GM12872 (cell line): ENCODE measurements at regions not wholly inside any gene's neighbourhood (a gene's known extent, or its start where the extent isn't known, plus 50 kb on each side); places are given as distances from the start of the nearest gene placed in this dataset.

Source experiments
- TF ChIP-seq, protein P1 (sequence below): IDR thresholded peaks from 3 replicates; pipeline ENCODE4 v1.5.1; 2011; ENCODE audit warnings: low read depth, mild to moderate bottlenecking, low read length, moderate library complexity; ENCODE audit not compliant: insufficient read depth

DNA sequence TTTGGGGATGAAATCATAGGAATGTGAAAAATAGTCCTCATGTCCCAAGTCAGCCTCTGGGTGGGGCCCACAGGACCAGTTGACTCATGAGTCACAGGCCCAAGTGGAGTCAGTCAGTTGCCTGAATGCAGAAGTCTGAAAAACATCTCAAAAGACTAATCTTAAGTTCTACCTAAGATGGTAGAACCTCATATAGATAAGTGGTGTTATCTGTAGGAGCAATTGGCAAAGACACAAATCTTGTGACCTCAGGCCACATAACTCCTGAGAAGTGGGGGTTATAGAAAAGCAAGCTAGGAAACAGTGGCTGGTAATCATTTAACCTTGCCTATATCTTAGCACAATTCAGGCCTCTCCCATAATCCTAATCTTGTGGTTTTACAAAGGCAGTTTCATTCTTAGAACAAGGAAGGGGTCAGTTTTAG, 257.1 kb upstream of the SPOPL start:
- TF ChIP-seq, protein P1, sequence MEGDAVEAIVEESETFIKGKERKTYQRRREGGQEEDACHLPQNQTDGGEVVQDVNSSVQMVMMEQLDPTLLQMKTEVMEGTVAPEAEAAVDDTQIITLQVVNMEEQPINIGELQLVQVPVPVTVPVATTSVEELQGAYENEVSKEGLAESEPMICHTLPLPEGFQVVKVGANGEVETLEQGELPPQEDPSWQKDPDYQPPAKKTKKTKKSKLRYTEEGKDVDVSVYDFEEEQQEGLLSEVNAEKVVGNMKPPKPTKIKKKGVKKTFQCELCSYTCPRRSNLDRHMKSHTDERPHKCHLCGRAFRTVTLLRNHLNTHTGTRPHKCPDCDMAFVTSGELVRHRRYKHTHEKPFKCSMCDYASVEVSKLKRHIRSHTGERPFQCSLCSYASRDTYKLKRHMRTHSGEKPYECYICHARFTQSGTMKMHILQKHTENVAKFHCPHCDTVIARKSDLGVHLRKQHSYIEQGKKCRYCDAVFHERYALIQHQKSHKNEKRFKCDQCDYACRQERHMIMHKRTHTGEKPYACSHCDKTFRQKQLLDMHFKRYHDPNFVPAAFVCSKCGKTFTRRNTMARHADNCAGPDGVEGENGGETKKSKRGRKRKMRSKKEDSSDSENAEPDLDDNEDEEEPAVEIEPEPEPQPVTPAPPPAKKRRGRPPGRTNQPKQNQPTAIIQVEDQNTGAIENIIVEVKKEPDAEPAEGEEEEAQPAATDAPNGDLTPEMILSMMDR, result no peak

DNA sequence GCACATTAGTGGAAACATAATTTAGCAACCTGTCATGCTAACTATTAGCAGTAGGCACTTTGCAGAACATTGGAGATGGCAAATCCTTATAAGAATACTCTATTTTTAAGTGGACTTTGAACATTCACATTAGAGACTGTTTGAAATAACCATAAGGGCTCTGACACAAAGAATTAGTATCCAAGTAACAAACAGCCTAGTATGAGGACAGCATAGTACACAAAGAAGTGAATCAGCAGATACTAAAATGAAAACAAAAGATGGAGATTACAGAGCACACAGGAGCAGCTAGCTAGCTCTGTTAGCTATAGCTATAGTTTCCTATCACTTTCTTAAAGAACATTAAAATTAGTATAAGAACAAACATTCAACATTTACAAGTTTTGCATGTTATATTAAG, 256.3 kb upstream of the SPOPL start:
- TF ChIP-seq, protein P1, result no peak

DNA sequence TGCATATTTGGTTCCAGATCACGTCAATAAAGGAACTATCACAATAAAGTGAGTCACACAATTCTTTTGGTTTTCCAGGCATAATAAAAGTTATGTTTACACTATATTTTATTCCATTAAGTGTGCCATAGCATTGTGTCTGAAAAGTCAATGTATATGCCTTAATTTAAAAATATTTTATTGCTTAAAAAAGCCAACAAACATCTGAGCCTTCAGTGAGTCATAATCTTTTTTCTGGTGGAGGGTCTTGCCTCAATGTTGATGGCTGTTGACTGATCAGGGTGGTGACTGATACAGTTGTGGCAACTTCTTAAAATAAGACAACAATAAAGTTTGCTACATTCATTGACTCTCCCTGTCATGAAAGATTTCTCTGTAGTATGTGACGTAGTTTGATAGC, 254.3 kb upstream of the SPOPL start:
- TF ChIP-seq, protein P1, result no peak

DNA sequence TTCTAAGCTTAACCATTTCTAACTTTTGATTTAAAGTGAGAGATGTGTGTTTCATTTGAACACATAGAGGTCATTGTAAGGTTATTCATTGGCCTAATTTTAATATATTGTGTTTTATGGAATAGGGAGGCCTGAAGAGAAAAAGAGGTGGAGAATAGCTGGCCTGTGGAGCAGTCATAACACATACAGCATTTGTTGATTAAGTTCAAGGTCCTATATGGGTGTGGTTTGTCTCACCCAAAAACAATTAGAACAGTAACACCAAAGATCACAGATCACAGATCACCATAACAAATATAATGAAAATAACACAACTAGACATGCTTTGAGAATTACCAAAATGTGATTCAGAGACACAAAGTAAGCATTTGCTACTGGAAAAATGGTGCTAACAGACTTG, 252.4 kb upstream of the SPOPL start:
- TF ChIP-seq, protein P1, result no peak

DNA sequence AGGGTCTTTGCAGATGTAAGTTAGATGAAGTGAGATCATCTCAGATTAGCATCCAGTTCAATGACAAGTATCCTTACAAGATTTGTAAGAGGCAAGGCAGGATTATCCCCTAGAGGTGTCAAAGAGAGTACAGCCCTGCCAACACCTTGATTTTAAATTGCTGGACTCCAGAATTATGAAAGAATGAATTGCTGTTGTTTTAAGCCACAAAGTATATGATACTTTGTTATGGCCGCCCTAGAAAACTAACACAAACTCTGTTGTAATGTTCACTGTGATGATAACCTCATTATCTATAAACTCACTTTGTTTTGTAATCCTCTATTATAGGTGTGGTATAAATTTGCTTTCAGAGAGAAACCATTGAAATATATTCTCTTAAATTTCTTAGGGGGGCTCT, 249.0 kb upstream of the SPOPL start:
- TF ChIP-seq, protein P1, result no peak

DNA sequence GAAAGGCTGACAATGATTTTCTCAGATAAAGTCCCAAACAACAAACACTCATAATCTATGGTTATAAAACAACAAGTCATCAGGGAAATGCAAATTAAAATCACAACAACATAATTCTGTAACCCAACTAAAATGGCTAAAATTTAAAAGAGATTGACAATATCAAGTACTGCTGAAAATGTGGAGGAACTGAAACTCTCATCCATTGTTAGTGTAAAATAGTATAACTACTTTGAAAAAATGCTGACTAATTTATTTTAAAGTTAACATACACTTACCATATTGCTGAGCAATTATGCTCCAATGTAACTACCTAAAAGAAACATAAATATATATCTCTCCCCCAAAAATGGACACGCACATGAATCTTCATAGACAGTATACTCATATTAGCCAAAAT, 245.9 kb upstream of the SPOPL start:
- TF ChIP-seq, protein P1, result no peak

DNA sequence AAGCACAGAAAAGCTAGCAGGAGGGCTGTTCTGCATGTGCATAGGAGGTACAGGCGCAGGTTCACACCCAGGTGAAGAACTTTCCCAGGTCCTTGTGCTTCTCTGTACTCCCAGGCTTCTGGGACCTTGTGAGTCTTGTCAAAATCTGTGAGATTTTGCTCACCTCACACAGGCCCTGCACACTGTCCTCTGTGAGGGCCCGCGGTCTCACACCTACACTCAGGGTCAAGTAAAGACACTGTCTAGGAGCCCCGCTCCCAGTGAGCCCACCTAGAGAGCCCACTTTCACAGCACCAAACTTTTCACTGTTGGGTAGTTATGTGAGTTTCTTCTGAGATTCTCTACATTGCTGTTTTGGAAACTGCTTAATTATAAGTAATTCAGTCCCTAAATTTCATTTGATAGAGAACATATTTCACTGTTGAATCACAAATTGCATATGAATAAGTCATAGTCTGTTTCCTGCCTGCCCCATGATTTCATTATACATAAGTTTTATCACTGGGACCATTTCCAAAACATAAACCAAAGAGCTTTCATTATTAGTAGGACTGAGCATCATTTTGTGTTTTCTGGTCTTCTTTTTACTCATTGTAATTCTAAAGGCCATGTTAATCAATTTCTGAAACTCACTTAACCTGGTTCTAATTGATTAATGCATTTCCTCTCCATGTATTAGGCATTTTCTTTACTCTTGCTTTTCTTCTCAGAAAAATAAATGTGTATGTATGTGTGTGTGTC, 234.2 kb upstream of the SPOPL start:
- TF ChIP-seq, protein P1, result no peak
